GM12878 (cell line): ENCODE measurements at regions not wholly inside any gene's neighbourhood (a gene's known extent, or its start where the extent isn't known, plus 50 kb on each side); places are given as distances from the start of the nearest gene placed in this dataset.

Source experiments
- ATAC-seq: fragments of 200-7000 bp; cut with Tn5 transposase; 3 replicates; pipeline ENCODE4 v1.9.1; 2020; ENCODE audit warnings: mild to moderate bottlenecking, moderate library complexity
- BruUV-seq: library from RNA; stranded (reverse); fragments of 400-500 nt; replicated peaks from 2 replicates; lab custom pipeline; 2021; lab: Mats Ljungman, UMichigan
- CTCF ChIA-PET: fragments of 300-600 bp; sonication (Branson Sonifier 250); formaldehyde crosslinking; extraction: SDS; loops from one replicate; lab custom pipeline; 2021; ENCODE audit warnings: inconsistent platforms; lab: Yijun Ruan, JAX
- POLR2A ChIA-PET: fragments of 350-600 bp; formaldehyde crosslinking; extraction: SDS; loops from one replicate; lab custom pipeline; 2021; ENCODE audit warnings: inconsistent platforms; lab: Charles Lee
- RAD21 ChIA-PET: fragments of 300-600 bp; sonication (Branson Sonifier 250); formaldehyde crosslinking; loops from one replicate; lab custom pipeline; 2023; ENCODE audit warnings: antibody characterized with exemption; ENCODE audit not compliant: unreplicated experiment; lab: Charles Lee
- SMC1A ChIA-PET: fragments of 300-600 bp; sonication (Branson Sonifier 250); formaldehyde crosslinking; loops from one replicate; lab custom pipeline; 2023; ENCODE audit not compliant: unreplicated experiment, uncharacterized antibody; lab: Charles Lee
- DNase-seq: peaks from one replicate; pipeline ENCODE4 v3.0.0-alpha.2; 2011; ENCODE audit warnings: low read depth, low spot score
- FAIRE-seq: peaks from 3 replicates; lab custom pipeline; 2011; peaks lifted over from hg19 to GRCh38; lab: Jason Lieb, UNC
- H2AFZ ChIP-seq: 2 replicates; pipeline ENCODE4 v1.6.0; 2011; ENCODE audit warnings: low read depth, low read length, control low read depth; ENCODE audit not compliant: control insufficient read depth
- H3K27ac ChIP-seq: 2 replicates; pipeline ENCODE4 v1.5.1; 2011; ENCODE audit warnings: control low read depth; ENCODE audit not compliant: control insufficient read depth, insufficient read depth
- H3K27me3 ChIP-seq, 2 experiments: replicated peaks in 1 of 2; 2 replicates each; pipeline versions ENCODE4 v1.6.0 to v1.6.1; 2011; ENCODE audit warnings: low read length in 1 of 2; ENCODE audit not compliant: control insufficient read depth in 2 of 2, insufficient read depth in 2 of 2
- H3K36me3 ChIP-seq, 2 experiments: 2 replicates each; pipeline ENCODE4 v1.5.1; 2011; ENCODE audit warnings: low read length in 1 of 2; ENCODE audit not compliant: control insufficient read depth in 2 of 2, insufficient read depth in 2 of 2
- H3K4me1 ChIP-seq: 2 replicates; pipeline ENCODE4 v1.6.1; 2011; ENCODE audit warnings: mild to moderate bottlenecking, low read length, moderate library complexity, mixed read lengths; ENCODE audit not compliant: control insufficient read depth, insufficient read depth
- H3K4me2 ChIP-seq: 2 replicates; pipeline ENCODE4 v1.6.0; 2011; ENCODE audit warnings: control low read depth; ENCODE audit not compliant: control insufficient read depth, insufficient read depth
- H3K4me3 ChIP-seq: fragments of 200-600 bp; sonication (generic); 2 replicates; pipeline ENCODE4 v1.5.1; 2016
- H3K79me2 ChIP-seq: 2 replicates; pipeline ENCODE4 v1.6.0; 2011; ENCODE audit warnings: low read length; ENCODE audit not compliant: control insufficient read depth, insufficient read depth
- H3K9ac ChIP-seq: 2 replicates; pipeline ENCODE4 v1.8.0; 2011; ENCODE audit warnings: low read length, control low read depth, mixed read lengths; ENCODE audit not compliant: control insufficient read depth, insufficient read depth
- H3K9me3 ChIP-seq: replicated peaks from 3 replicates; pipeline ENCODE4 v1.5.1; 2011; ENCODE audit warnings: mild to moderate bottlenecking, low read length; ENCODE audit not compliant: control insufficient read depth, insufficient read depth
- H4K20me1 ChIP-seq: 2 replicates; pipeline ENCODE4 v1.6.0; 2011; ENCODE audit not compliant: control insufficient read depth, insufficient read depth
- DPF2 ChIP-seq: fragments of 450-650 bp; IDR thresholded peaks from 2 replicates; pipeline ENCODE4 v1.6.1; 2017; ENCODE audit warnings: mild to moderate bottlenecking
- FOXM1 ChIP-seq: IDR thresholded peaks from 2 replicates; pipeline ENCODE4 v1.6.1; 2012; ENCODE audit warnings: low read depth, mild to moderate bottlenecking, inconsistent platforms, low read length, moderate library complexity
- HDAC6 ChIP-seq: fragments of 200-600 bp; sonication (generic); IDR thresholded peaks from one replicate; pipeline ENCODE4 v1.8.0; 2017; ENCODE audit warnings: antibody characterized with exemption; ENCODE audit not compliant: unreplicated experiment
- KAT2A ChIP-seq: conservative IDR thresholded peaks from 2 replicates; pipeline ENCODE4 v1.6.1; 2011; ENCODE audit warnings: low read depth, low read length; ENCODE audit not compliant: control insufficient read depth
- MEF2B ChIP-seq: fragments of 450-650 bp; IDR thresholded peaks from 2 replicates; pipeline ENCODE4 v1.6.1; 2018; ENCODE audit warnings: mild to moderate bottlenecking, moderate library complexity; ENCODE audit not compliant: partially characterized antibody, poor library complexity, severe bottlenecking
- NFXL1 ChIP-seq: fragments of 450-650 bp; IDR thresholded peaks from 2 replicates; pipeline ENCODE4 v1.6.1; 2017; ENCODE audit warnings: antibody characterized with exemption, mild to moderate bottlenecking, borderline replicate concordance
- NR2F1 ChIP-seq: fragments of 450-650 bp; conservative IDR thresholded peaks from 2 replicates; pipeline ENCODE4 v1.6.1; 2017; ENCODE audit warnings: mild to moderate bottlenecking
- POU2F2 ChIP-seq: IDR thresholded peaks from 3 replicates; pipeline ENCODE4 v1.6.1; 2011; ENCODE audit warnings: low read depth, mild to moderate bottlenecking, low read length, borderline replicate concordance
- RAD21 ChIP-seq: IDR thresholded peaks from 2 replicates; pipeline ENCODE4 v1.6.1; 2011; ENCODE audit warnings: mild to moderate bottlenecking, low read depth, low read length, moderate library complexity; ENCODE audit not compliant: insufficient read depth
- SMAD5 ChIP-seq: IDR thresholded peaks from 2 replicates; pipeline ENCODE4 v1.6.1; 2016; ENCODE audit warnings: antibody characterized with exemption, low read depth
- SUZ12 ChIP-seq: fragments of 200-600 bp; sonication (generic); IDR thresholded peaks from one replicate; pipeline ENCODE4 v1.6.1; 2018; ENCODE audit warnings: antibody characterized with exemption, mild to moderate bottlenecking; ENCODE audit not compliant: unreplicated experiment
- WRNIP1 ChIP-seq: IDR thresholded peaks from 2 replicates; pipeline ENCODE4 v1.6.1; 2011; ENCODE audit warnings: low read depth, low read length, improper control_type of control experiment, borderline replicate concordance
- YY1 ChIP-seq: IDR thresholded peaks from 2 replicates; pipeline ENCODE4 v1.6.1; 2011; ENCODE audit warnings: low read depth, mild to moderate bottlenecking, low read length
- ZBED1 ChIP-seq: IDR thresholded peaks from 2 replicates; pipeline ENCODE4 v1.6.1; 2016; ENCODE audit warnings: borderline replicate concordance
- ZNF207 ChIP-seq: fragments of 450-650 bp; IDR thresholded peaks from 2 replicates; pipeline ENCODE4 v1.6.1; 2014; ENCODE audit warnings: antibody characterized with exemption, mild to moderate bottlenecking, borderline replicate concordance
- ZSCAN29 ChIP-seq: fragments of 450-650 bp; IDR thresholded peaks from 2 replicates; pipeline ENCODE4 v1.6.1; 2017; ENCODE audit warnings: mild to moderate bottlenecking, moderate library complexity
- ZZZ3 ChIP-seq: IDR thresholded peaks from 2 replicates; pipeline ENCODE4 v1.6.1; 2011; ENCODE audit warnings: low read depth; ENCODE audit not compliant: control insufficient read depth, insufficient read length
- WGBS: methylation state at CpG from one replicate; pipeline ENCODE4 v1.1.6; 2016; ENCODE audit warnings: low lambda C conversion rate; ENCODE audit not compliant: insufficient replicate concordance, insufficient coverage; ENCODE audit errors: missing lambda C conversion rate; 5-methylcytosine and 5-hydroxymethylcytosine counted together
- in situ Hi-C: fragments of 300-500 bp; cut with MboI; formaldehyde crosslinking; loops from 9 replicates; pipeline ENCODE4 v1.14.3; 2018; ENCODE audit warnings: mixed read lengths
- intact Hi-C: fragments of 100-400 bp; cut with micrococcal nuclease; formaldehyde crosslinking; loops from one replicate; pipeline ENCODE4 v1.14.2; 2022; ENCODE audit not compliant: unreplicated experiment
- TF ChIP-seq, protein P1 (sequence below): IDR thresholded peaks from 2 replicates; pipeline ENCODE4 v1.6.1; 2011; ENCODE audit warnings: borderline replicate concordance, low read depth, mild to moderate bottlenecking, moderate library complexity, mixed read lengths, low read length; ENCODE audit not compliant: insufficient read depth; ENCODE audit errors: extremely low read length
- TF ChIP-seq, protein P2 (sequence below): IDR thresholded peaks from 2 replicates; pipeline ENCODE4 v1.6.1; 2011; ENCODE audit warnings: mild to moderate bottlenecking, low read depth, low read length, moderate library complexity; ENCODE audit not compliant: insufficient replicate concordance
- TF ChIP-seq, protein P3 (sequence below): IDR thresholded peaks from 2 replicates; pipeline ENCODE4 v1.6.1; 2012; ENCODE audit warnings: low read depth, low read length, improper control_type of control experiment

DNA sequence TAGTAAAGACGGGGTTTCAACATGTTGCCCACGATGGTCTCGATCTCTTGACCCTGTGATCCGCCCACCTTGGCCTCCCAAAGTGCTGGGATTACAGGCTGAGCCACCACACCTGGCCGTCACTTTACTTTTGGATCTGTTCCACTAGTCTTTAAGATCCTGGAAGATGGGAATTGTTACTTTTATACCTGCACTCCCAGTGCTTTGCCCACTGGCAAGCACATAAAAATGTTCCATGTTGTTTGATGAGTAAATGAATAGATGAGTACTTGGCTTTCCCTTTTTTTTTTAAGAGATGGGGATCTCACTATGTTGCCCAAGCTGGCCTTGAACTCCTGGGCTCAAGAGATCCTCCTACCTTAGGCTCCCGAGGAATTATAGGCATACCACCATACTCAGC, 84.8 kb upstream of the SASH1 start (continued):
- TF ChIP-seq ZNF207 (no peak), WRNIP1 (no peak), MEF2B (no peak), SUZ12 (no peak), YY1 (no peak), KAT2A (no peak), ZBED1 (no peak), HDAC6 (no peak), RAD21 (no peak), DPF2 (no peak)
- TF ChIP-seq, protein P1, sequence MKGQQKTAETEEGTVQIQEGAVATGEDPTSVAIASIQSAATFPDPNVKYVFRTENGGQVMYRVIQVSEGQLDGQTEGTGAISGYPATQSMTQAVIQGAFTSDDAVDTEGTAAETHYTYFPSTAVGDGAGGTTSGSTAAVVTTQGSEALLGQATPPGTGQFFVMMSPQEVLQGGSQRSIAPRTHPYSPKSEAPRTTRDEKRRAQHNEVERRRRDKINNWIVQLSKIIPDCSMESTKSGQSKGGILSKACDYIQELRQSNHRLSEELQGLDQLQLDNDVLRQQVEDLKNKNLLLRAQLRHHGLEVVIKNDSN: no peak

DNA sequence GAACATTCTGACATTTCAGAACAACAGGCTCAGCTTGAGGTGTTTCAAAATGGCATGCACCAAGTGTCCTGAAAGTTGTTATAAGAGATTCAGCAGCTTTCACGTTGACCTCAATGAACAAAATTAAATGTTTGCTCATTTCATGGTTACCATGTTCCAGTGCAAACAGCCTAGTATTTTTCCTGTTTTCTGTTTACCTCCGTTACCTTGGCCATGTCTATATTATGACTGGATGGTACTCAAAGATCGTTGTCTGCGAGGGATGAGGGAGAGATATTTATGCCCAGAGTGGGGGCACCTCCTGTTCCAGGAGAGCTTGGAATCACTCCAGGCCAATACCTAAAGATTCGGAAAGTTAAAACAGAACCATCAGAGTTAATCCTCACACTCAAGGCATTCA, 83.8 kb upstream of the SASH1 start:
- WGBS: 27% methylated on average over 5 of the region's 5 CpGs
- BruUV-seq: no TSS peak
- Histone ChIP-seq H3K9ac (no peak overlapping the region), H3K36me3 (no peaks in the 10 kb centered on the region), H3K4me3 (no peak overlapping the region), H3K4me1 (no peaks in the 10 kb centered on the region), H3K79me2 (no peaks in the 10 kb centered on the region), H2AFZ (no peak overlapping the region), H4K20me1 (no peaks in the 10 kb centered on the region), H3K9me3 (no peaks in the 10 kb centered on the region), H3K27me3 (no peaks in the 10 kb centered on the region; a peak in 1 of 4 replicates), H3K27ac (no peak overlapping the region), H3K4me2 (no peak overlapping the region)
- FAIRE-seq (no peak), DNase-seq (no peak), ATAC-seq (no peak)
- ChIA-PET CTCF (no interaction called here), POLR2A (no interaction called here), SMC1A (interaction anchor here (0.7 kb wide), 1 partner anchor 10 kb away, joined by 5 read pairs; no protein-coding TSS in a partner anchor), RAD21 (no interaction called here)
- in situ Hi-C loops: no loop called here
- intact Hi-C loops: no loop called here
- TF ChIP-seq POU2F2 (no peak), ZSCAN29 (no peak), NFXL1 (no peak), NR2F1 (no peak), FOXM1 (no peak), ZZZ3 (no peak), SMAD5 (no peak)
- TF ChIP-seq, protein P2, sequence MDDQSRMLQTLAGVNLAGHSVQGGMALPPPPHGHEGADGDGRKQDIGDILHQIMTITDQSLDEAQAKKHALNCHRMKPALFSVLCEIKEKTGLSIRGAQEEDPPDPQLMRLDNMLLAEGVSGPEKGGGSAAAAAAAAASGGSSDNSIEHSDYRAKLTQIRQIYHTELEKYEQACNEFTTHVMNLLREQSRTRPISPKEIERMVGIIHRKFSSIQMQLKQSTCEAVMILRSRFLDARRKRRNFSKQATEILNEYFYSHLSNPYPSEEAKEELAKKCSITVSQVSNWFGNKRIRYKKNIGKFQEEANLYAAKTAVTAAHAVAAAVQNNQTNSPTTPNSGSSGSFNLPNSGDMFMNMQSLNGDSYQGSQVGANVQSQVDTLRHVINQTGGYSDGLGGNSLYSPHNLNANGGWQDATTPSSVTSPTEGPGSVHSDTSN: no peak
- TF ChIP-seq, protein P3, sequence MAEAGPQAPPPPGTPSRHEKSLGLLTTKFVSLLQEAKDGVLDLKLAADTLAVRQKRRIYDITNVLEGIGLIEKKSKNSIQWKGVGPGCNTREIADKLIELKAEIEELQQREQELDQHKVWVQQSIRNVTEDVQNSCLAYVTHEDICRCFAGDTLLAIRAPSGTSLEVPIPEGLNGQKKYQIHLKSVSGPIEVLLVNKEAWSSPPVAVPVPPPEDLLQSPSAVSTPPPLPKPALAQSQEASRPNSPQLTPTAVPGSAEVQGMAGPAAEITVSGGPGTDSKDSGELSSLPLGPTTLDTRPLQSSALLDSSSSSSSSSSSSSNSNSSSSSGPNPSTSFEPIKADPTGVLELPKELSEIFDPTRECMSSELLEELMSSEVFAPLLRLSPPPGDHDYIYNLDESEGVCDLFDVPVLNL: no peak
